DOHH2 (cell line): ENCODE measurements at regions not wholly inside any gene's neighbourhood (a gene's known extent, or its start where the extent isn't known, plus 50 kb on each side); places are given as distances from the start of the nearest gene placed in this dataset.

ENCODE experiments used
- H3F3A ChIP-seq: fragments of 200-600 bp; sonication (generic), shearing (Covaris generic); 2 replicates; pipeline ENCODE4 v1.6.0; 2016; ENCODE audit warnings: antibody characterized with exemption, mild to moderate bottlenecking; ENCODE audit not compliant: control insufficient read depth, insufficient read depth
- H3K27ac ChIP-seq: fragments of 200-600 bp; sonication (generic); 2 replicates; pipeline ENCODE4 v1.5.1; 2014; ENCODE audit warnings: low read depth, mild to moderate bottlenecking, low read length, moderate library complexity
- H3K27me3 ChIP-seq: fragments of 200-600 bp; sonication (generic); 2 replicates; pipeline ENCODE4 v1.6.1; 2014; ENCODE audit warnings: mild to moderate bottlenecking, low read length, mixed read lengths; ENCODE audit not compliant: control insufficient read depth
- H3K36me3 ChIP-seq: fragments of 200-600 bp; sonication (generic); 2 replicates; pipeline ENCODE4 v1.6.1; 2014; ENCODE audit warnings: mild to moderate bottlenecking, low read length, moderate library complexity, mixed read lengths; ENCODE audit not compliant: control insufficient read depth
- H3K4me1 ChIP-seq: fragments of 200-600 bp; sonication (generic); 2 replicates; pipeline ENCODE4 v1.6.1; 2014; ENCODE audit warnings: mild to moderate bottlenecking, low read length, mixed read lengths; ENCODE audit not compliant: control insufficient read depth
- H3K4me2 ChIP-seq: fragments of 200-600 bp; sonication (generic); 2 replicates; pipeline ENCODE4 v1.6.0; 2014; ENCODE audit warnings: mild to moderate bottlenecking, low read length, moderate library complexity
- H3K4me3 ChIP-seq: fragments of 200-600 bp; sonication (generic); 2 replicates; pipeline ENCODE4 v1.5.1; 2014; ENCODE audit warnings: mild to moderate bottlenecking, low read length, mixed read lengths
- H3K79me2 ChIP-seq: fragments of 200-600 bp; sonication (generic); 2 replicates; pipeline ENCODE4 v1.6.1; 2014; ENCODE audit warnings: mild to moderate bottlenecking, low read length, mixed read lengths; ENCODE audit not compliant: control insufficient read depth
- H3K9me2 ChIP-seq: fragments of 200-600 bp; sonication (generic); replicated peaks from 2 replicates; pipeline ENCODE4 v1.6.1; 2014; ENCODE audit warnings: mild to moderate bottlenecking, low read length, mixed read lengths; ENCODE audit not compliant: control insufficient read depth
- H3K9me3 ChIP-seq: fragments of 200-600 bp; sonication (generic); 2 replicates; pipeline ENCODE4 v1.6.1; 2014; ENCODE audit warnings: antibody characterized with exemption, low read length, mixed read lengths; ENCODE audit not compliant: control insufficient read depth, insufficient read depth
- H4K20me1 ChIP-seq: fragments of 200-600 bp; sonication (generic); 2 replicates; pipeline ENCODE4 v1.6.0; 2014; ENCODE audit warnings: low read depth, mild to moderate bottlenecking, antibody characterized with exemption, low read length, moderate library complexity; ENCODE audit not compliant: control insufficient read depth, insufficient read depth
- CTCF ChIP-seq: fragments of 200-600 bp; sonication (generic); IDR thresholded peaks from one replicate; pipeline ENCODE4 v1.5.1; 2014; ENCODE audit warnings: antibody characterized with exemption, mild to moderate bottlenecking, low read depth, low read length; ENCODE audit not compliant: poor library complexity, severe bottlenecking
- EZH2phosphoT487 ChIP-seq: fragments of 200-600 bp; sonication (generic); IDR thresholded peaks from 2 replicates; pipeline ENCODE4 v1.6.1; 2017; ENCODE audit warnings: borderline replicate concordance, mild to moderate bottlenecking, antibody characterized with exemption, low read length, moderate library complexity, mixed read lengths

- no peak overlapping the region for H3K27ac ChIP-seq
- H3F3A ChIP-seq, result no peaks in the 10 kb centered on the region
- H3K36me3 ChIP-seq, result no peaks in the 10 kb centered on the region
- no peak overlapping the region for H3K4me3 ChIP-seq
- TF ChIP-seq CTCF, result no peak
- TF ChIP-seq EZH2phosphoT487, result no peak
- H3K9me3 ChIP-seq, result no peaks in the 10 kb centered on the region
- no peaks in the 10 kb centered on the region for H3K27me3 ChIP-seq
- H4K20me1 ChIP-seq, result no peaks in the 10 kb centered on the region
- H3K4me2 ChIP-seq, result no peak overlapping the region
- no peaks in the 10 kb centered on the region for H3K4me1 ChIP-seq
- no peaks in the 10 kb centered on the region for H3K79me2 ChIP-seq
- no peaks in the 10 kb centered on the region for H3K9me2 ChIP-seq
Observed at GRCh38 chr4:164575861-164576260, 178.1 kb upstream of the SMIM31 start.

DNA sequence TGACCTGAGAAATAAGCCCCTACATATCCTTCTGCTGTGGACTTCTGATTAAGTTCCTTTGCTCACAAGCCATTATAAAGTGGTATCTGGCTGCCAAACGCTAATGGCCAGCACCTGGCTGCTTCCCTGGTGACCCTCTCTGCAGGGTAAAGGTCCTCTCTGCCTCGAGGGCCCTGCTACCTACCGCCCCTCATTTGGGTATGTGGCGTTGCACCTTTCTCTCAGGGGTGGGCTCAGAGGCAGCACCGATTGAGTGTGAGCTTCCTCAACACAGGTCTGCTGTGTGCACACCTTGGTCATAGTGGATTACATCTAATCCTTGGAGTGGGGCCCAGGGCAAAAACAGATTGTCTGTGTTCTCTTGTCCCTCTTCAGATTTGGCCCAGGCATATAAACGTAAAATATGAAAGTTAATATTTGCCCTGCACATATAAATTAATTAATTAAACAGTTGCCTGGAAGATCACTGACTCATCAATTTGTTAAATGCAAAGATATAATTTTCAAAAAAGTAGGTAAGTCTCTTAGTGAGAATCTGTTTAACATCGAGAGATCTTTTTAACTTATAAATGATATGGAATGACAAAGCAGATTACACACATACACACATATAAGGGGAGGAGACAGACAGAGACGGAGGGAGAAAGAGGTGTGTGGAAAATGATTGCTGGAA, 174.5 kb upstream of the SMIM31 start:
- no peaks in the 10 kb centered on the region for H3K9me3 ChIP-seq

DNA sequence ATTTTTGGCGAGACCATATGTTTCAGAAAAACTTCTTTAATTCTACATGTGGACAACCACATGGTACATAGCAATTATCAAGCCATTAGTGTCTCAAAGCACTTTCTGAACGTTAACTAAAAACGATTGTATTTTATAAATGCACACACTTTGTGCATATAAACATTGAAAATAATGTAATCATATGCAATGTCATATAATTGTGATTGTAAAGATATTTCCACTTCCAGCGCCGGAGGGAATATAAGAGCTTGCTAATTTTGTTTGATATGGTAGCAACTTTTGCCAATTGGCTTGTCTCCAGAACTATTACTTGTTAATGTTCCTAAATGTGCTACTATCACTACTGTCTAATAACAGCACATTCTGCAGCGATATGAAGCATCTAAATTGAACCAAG, 162.3 kb upstream of the SMIM31 start:
- no peak overlapping the region for H3K27ac ChIP-seq
- no peaks in the 10 kb centered on the region for H3K27me3 ChIP-seq
- H3F3A ChIP-seq, result no peaks in the 10 kb centered on the region
- no peaks in the 10 kb centered on the region for H3K36me3 ChIP-seq
- H3K79me2 ChIP-seq, result no peaks in the 10 kb centered on the region
- no peaks in the 10 kb centered on the region for H3K4me1 ChIP-seq
- no peaks in the 10 kb centered on the region for H4K20me1 ChIP-seq
- no peaks in the 10 kb centered on the region for H3K9me3 ChIP-seq
- H3K9me2 ChIP-seq, result no peaks in the 10 kb centered on the region
- TF ChIP-seq EZH2phosphoT487 (no peak), CTCF (no peak)
- H3K4me3 ChIP-seq, result no peak overlapping the region
- no peak overlapping the region for H3K4me2 ChIP-seq

More for the DNA sequence above, 174.5 kb upstream of the SMIM31 start:
- Histone ChIP-seq H3K4me1 (no peaks in the 10 kb centered on the region), H3K9me2 (no peaks in the 10 kb centered on the region), H3K27ac (no peak overlapping the region), H3K36me3 (no peaks in the 10 kb centered on the region), H3K27me3 (no peaks in the 10 kb centered on the region), H3F3A (no peaks in the 10 kb centered on the region), H3K4me2 (no peak overlapping the region), H3K4me3 (no peak overlapping the region), H3K79me2 (no peaks in the 10 kb centered on the region), H4K20me1 (no peaks in the 10 kb centered on the region)
- no peak for TF ChIP-seq EZH2phosphoT487
- no peak for TF ChIP-seq CTCF
